HEK293 (cell line): ENCODE measurements at regions not wholly inside any gene's neighbourhood (a gene's known extent, or its start where the extent isn't known, plus 50 kb on each side); places are given as distances from the start of the nearest gene placed in this dataset.

Experiments
- CTCF ChIA-PET: fragments of 350-600 bp; formaldehyde crosslinking; extraction: SDS; loops from one replicate; lab custom pipeline; 2021; ENCODE audit warnings: antibody characterized with exemption; lab: Yijun Ruan, JAX
- POLR2A ChIA-PET: fragments of 300-600 bp; formaldehyde crosslinking; extraction: SDS; loops from one replicate; lab custom pipeline; 2020; ENCODE audit warnings: antibody characterized with exemption, inconsistent platforms; lab: Yijun Ruan, JAX
- H3K27ac ChIP-seq: fragments of 200-500 bp; sonication (Bioruptor generic); 2 replicates; pipeline ENCODE4 v1.5.1; 2014; ENCODE audit warnings: low read depth, low read length, control low read depth, inconsistent platforms; ENCODE audit errors: extremely low read depth
- H3K36me3 ChIP-seq, 2 experiments: fragments of 200-500 bp in 1 of 2; sonication (Bioruptor generic) in 1 of 2; 1 replicate in 1 of 2; 2 replicates in 1 of 2; pipeline ENCODE4 v1.5.1; 2014 to 2017; ENCODE audit warnings: inconsistent platforms in 2 of 2, low read length in 2 of 2; ENCODE audit not compliant: control insufficient read depth in 2 of 2, insufficient read depth in 1 of 2
- H3K4me1 ChIP-seq: fragments of 200-500 bp; sonication (Bioruptor generic); 2 replicates; pipeline ENCODE4 v1.5.1; 2014; ENCODE audit warnings: mild to moderate bottlenecking, low read length, inconsistent platforms; ENCODE audit not compliant: control insufficient read depth, insufficient read depth
- H3K4me3 ChIP-seq: 2 replicates; pipeline ENCODE4 v1.5.1; 2011; ENCODE audit warnings: low read depth, mild to moderate bottlenecking, control low read depth, low read length, moderate library complexity
- H3K9me3 ChIP-seq: fragments of 200-500 bp; sonication (Bioruptor generic); 2 replicates; pipeline ENCODE4 v1.5.1; 2014; ENCODE audit warnings: low read depth, low read length, inconsistent platforms; ENCODE audit not compliant: control insufficient read depth, insufficient read depth
- HIC1 ChIP-seq: fragments of 450-650 bp; formaldehyde crosslinking; IDR thresholded peaks from 2 replicates; pipeline ENCODE4 v1.5.1; 2016; ENCODE audit warnings: missing biosample characterization, missing genetic modification characterization
- HOXD13 ChIP-seq: sonication (generic); formaldehyde crosslinking; IDR thresholded peaks from 2 replicates; pipeline ENCODE4 v1.8.0; 2022; ENCODE audit warnings: missing genetic modification reagents, borderline replicate concordance
- INSM2 ChIP-seq: fragments of 450-650 bp; formaldehyde crosslinking; IDR thresholded peaks from 2 replicates; pipeline ENCODE4 v1.5.1; 2016; ENCODE audit warnings: missing biosample characterization, missing genetic modification characterization
- KLF1 ChIP-seq: fragments of 450-650 bp; formaldehyde crosslinking; IDR thresholded peaks from 2 replicates; pipeline ENCODE4 v1.5.1; 2016; ENCODE audit warnings: missing biosample characterization, missing genetic modification characterization
- KLF10 ChIP-seq: fragments of 450-650 bp; IDR thresholded peaks from 2 replicates; pipeline ENCODE4 v1.5.1; 2018; ENCODE audit warnings: missing biosample characterization, mild to moderate bottlenecking, missing genetic modification characterization
- PRDM6 ChIP-seq: fragments of 450-650 bp; formaldehyde crosslinking; IDR thresholded peaks from 2 replicates; pipeline ENCODE4 v1.5.1; 2017; ENCODE audit warnings: missing biosample characterization, missing genetic modification characterization
- ZBTB21 ChIP-seq: fragments of 450-650 bp; formaldehyde crosslinking; IDR thresholded peaks from 2 replicates; pipeline ENCODE4 v1.5.1; 2017; ENCODE audit warnings: missing biosample characterization, missing genetic modification characterization
- ZEB2 ChIP-seq: fragments of 450-650 bp; formaldehyde crosslinking; IDR thresholded peaks from 2 replicates; pipeline ENCODE4 v1.5.1; 2016; ENCODE audit warnings: missing biosample characterization, missing genetic modification characterization
- ZNF37A ChIP-seq: fragments of 450-650 bp; IDR thresholded peaks from 2 replicates; pipeline ENCODE4 v1.5.1; 2018; ENCODE audit warnings: missing biosample characterization, missing genetic modification characterization
- ZNF404 ChIP-seq: fragments of 450-650 bp; formaldehyde crosslinking; IDR thresholded peaks from 2 replicates; pipeline ENCODE4 v1.5.1; 2017; ENCODE audit warnings: missing biosample characterization, missing genetic modification characterization
- ZNF488 ChIP-seq: fragments of 450-650 bp; formaldehyde crosslinking; IDR thresholded peaks from 2 replicates; pipeline ENCODE4 v1.5.1; 2016; ENCODE audit warnings: missing biosample characterization, missing genetic modification characterization
- ZNF580 ChIP-seq: fragments of 450-650 bp; formaldehyde crosslinking; IDR thresholded peaks from 2 replicates; pipeline ENCODE4 v1.5.1; 2016; ENCODE audit warnings: missing biosample characterization, missing genetic modification characterization
- ZNF645 ChIP-seq: fragments of 450-650 bp; formaldehyde crosslinking; IDR thresholded peaks from 2 replicates; pipeline ENCODE4; 2016; ENCODE audit warnings: missing biosample characterization, missing genetic modification characterization
- ZNF660 ChIP-seq: fragments of 450-650 bp; IDR thresholded peaks from 2 replicates; pipeline ENCODE4 v1.5.1; 2018; ENCODE audit warnings: missing biosample characterization, mild to moderate bottlenecking, missing genetic modification characterization
- ZNF768 ChIP-seq: fragments of 450-650 bp; formaldehyde crosslinking; IDR thresholded peaks from 2 replicates; pipeline ENCODE4 v1.5.1; 2018; ENCODE audit warnings: missing biosample characterization, mild to moderate bottlenecking, missing genetic modification characterization
- ZSCAN18 ChIP-seq: fragments of 450-650 bp; formaldehyde crosslinking; IDR thresholded peaks from 2 replicates; pipeline ENCODE4 v1.5.1; 2016; ENCODE audit warnings: missing biosample characterization, missing genetic modification characterization

- no peak overlapping the region for H3K27ac ChIP-seq
- TF ChIP-seq ZEB2 (tag by site-specific recombination), result no peak
- TF ChIP-seq KLF10, result no peak
- no peak for TF ChIP-seq ZNF37A (tag by site-specific recombination)
- TF ChIP-seq ZNF660 (tag by site-specific recombination), result no peak
- no peak for TF ChIP-seq ZSCAN18 (tag by site-specific recombination)
- no peak for TF ChIP-seq HOXD13 (CRISPR knock-in tag)
- TF ChIP-seq ZNF580 (tag by site-specific recombination), result no peak
- no peak for TF ChIP-seq KLF1 (tag by site-specific recombination)
- TF ChIP-seq ZBTB21 (tag by site-specific recombination), result no peak
- no peak for TF ChIP-seq HIC1 (tag by site-specific recombination)
- no peak for TF ChIP-seq ZNF488 (tag by site-specific recombination)
- TF ChIP-seq ZNF768 (tag by site-specific recombination), result no peak
- TF ChIP-seq INSM2 (tag by site-specific recombination), result no peak
- no peak for TF ChIP-seq PRDM6 (tag by site-specific recombination)
- TF ChIP-seq ZNF645 (tag by site-specific recombination), result no peak
- no peak for TF ChIP-seq ZNF404 (tag by site-specific recombination)
- H3K4me1 ChIP-seq, result 0 out of 2 replicates have a peak, but pooled peaks cover 5% of the 10 kb centered on the region
- ChIA-PET CTCF (interaction anchor here (1.0 kb wide), 1 partner anchor 26 kb away, joined by 4 read pairs; no protein-coding TSS in a partner anchor), POLR2A (no interaction called here)
- H3K9me3 ChIP-seq, result no peaks in the 10 kb centered on the region
- no peak overlapping the region for H3K4me3 ChIP-seq
- no peaks in the 10 kb centered on the region for H3K36me3 ChIP-seq
These were observed 207.6 kb downstream of the ANAPC1 start for GRCh38 chr2:111676291-111676822.
